GM18499 (cell line): ENCODE measurements at regions not wholly inside any gene's neighbourhood (a gene's known extent, or its start where the extent isn't known, plus 50 kb on each side); places are given as distances from the start of the nearest gene placed in this dataset.

ENCODE experiments used
- ATAC-seq: cut with Tn5 transposase; IDR thresholded peaks from one replicate; pipeline ENCODE4 v1.9.1; 2021; ENCODE audit warnings: moderate number of reproducible peaks; ENCODE audit not compliant: insufficient read depth, unreplicated experiment

GRCh38 chr15:31845791-31846190 lies 184.5 kb upstream of the CHRNA7 start:
- ATAC-seq, result no peak

GRCh38 chr15:31847961-31848360 lies 182.4 kb upstream of the CHRNA7 start:
- no peak for ATAC-seq

GRCh38 chr15:31848621-31849020 lies 181.7 kb upstream of the CHRNA7 start:
- no peak for ATAC-seq

GRCh38 chr15:31852933-31853799 lies 177.1 kb upstream of the CHRNA7 start:
- ATAC-seq, result no peak

GRCh38 chr15:31856581-31856980 lies 173.7 kb upstream of the CHRNA7 start:
- ATAC-seq, result no peak

GRCh38 chr15:31857194-31857593 lies 173.1 kb upstream of the CHRNA7 start:
- no peak for ATAC-seq

GRCh38 chr15:31858026-31858425 lies 172.3 kb upstream of the CHRNA7 start:
- ATAC-seq, result no peak

- no peak for ATAC-seq
Measured at GRCh38 chr15:31866248-31866647, 164.1 kb upstream of the CHRNA7 start.

GRCh38 chr15:31867536-31868442 lies 162.5 kb upstream of the CHRNA7 start:
- no peak for ATAC-seq

- ATAC-seq, result no peak
Measured at GRCh38 chr15:31869686-31870307, 160.5 kb upstream of the CHRNA7 start.

- ATAC-seq, result peak; percentile 45
Measured at GRCh38 chr15:31870328-31871165, 159.8 kb upstream of the CHRNA7 start, which contains the start of gene OTUD7A. TSS of gene OTUD7A (minus strand) at chr15:31870673.

GRCh38 chr15:31871166-31871886 lies 159.0 kb upstream of the CHRNA7 start:
- no peak for ATAC-seq

- no peak for ATAC-seq
Measured at GRCh38 chr15:31871887-31872281, 158.4 kb upstream of the CHRNA7 start.

- no peak for ATAC-seq
Measured at GRCh38 chr15:31887246-31887645, 143.1 kb upstream of the CHRNA7 start.

- no peak for ATAC-seq
Measured at GRCh38 chr15:31892513-31892912, 137.8 kb upstream of the CHRNA7 start.

- ATAC-seq, result no peak
Measured at GRCh38 chr15:31893780-31894179, 136.5 kb upstream of the CHRNA7 start.

GRCh38 chr15:31897746-31898145 lies 132.6 kb upstream of the CHRNA7 start:
- no peak for ATAC-seq

- no peak for ATAC-seq
Measured at GRCh38 chr15:31901501-31901900, 128.8 kb upstream of the CHRNA7 start.

- no peak for ATAC-seq
Measured at GRCh38 chr15:31905054-31905453, 125.3 kb upstream of the CHRNA7 start.
